ENCODE measurements at regions not wholly inside any gene's neighbourhood (a gene's known extent, or its start where the extent isn't known, plus 50 kb on each side); places are given as distances from the start of the nearest gene placed in this dataset.
"Not testable (repeated sequence)": the region's sequence is repeated elsewhere in the genome, so short reads cannot be mapped to it uniquely, and the experiment has no call there.

DNA sequence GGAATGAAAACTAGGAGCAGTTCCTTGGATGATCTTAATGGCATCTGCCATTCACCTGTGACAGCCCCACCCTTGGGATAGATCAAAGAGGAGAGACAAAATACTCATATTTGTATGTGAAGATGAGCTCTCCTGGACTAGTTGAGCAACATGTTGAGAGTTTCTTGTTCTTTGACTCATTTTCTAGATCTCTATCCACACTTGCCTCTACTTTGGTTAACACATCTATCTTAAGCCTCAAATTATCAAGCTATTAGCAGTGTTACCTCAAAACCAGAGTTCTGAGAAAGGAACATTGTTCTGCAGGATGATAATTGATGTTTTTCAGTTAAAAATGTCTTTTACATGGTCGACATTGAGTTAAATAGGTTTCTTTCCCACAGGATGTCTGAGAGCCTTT, 94.2 kb upstream of the TEX13D start:
- no peak for DNase-seq (ENCODE audit: low spot score)

DNA sequence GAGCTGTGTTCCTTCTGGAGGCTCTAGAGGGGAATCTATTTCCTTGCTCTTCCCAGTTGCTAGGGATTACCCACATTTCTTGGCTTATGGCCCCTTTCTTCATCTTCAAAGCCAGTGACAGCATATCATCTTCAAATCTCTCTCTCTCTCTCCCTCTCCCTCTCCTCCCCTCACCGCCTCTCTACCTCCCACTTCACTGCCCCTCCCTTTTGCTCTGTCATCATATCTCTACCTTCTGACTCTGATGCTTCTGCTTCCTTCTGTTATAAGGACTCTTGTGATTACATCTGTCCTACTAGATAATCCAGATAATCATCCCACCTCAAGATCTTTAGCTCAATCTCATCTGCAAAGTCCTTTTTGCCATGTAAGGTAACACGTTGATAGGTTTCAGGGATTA, 93.1 kb upstream of the TEX13D start:
- DNase-seq (ENCODE audit: low spot score): peak; percentile 3

DNA sequence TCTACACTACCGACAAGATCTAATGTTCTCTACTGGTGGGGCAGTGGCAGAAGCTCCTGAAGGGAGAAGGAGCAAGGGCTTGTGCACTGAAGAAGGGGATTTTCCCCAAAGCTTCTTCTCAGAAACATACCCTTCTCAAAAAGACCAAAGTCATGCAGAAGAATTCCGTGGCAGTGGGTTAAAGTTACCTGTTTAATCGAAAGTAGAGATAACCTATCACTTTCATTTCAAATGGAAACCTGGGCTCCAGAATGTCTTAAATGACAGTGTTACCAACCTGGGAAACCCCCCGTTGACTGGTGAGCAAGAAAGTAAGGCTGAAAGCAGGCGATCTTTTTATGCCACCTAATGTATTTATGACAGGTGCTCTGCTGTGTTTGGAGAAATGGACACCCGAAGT, 92.5 kb upstream of the TEX13D start:
- peak; percentile 36 for DNase-seq (ENCODE audit: low spot score)

DNA sequence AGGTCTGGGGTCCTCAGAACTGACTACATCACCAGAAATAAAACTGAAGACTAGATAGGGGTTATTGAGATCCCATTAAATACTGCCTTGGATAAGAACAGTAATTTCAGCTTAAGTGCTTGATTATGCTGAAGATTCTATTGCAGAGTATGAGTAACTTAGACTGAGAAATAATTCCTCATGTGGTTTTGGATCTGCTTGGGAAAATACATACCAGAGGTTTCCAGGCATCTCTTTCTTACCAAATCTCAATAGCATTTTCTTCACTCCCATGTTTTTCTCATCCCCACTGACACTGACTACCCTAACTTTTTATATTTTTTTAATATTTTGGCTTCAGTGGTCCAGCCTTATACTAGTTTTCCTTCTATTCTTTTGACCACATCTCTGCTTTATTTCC, 92.0 kb upstream of the TEX13D start:
- no peak for DNase-seq (ENCODE audit: low spot score)

DNA sequence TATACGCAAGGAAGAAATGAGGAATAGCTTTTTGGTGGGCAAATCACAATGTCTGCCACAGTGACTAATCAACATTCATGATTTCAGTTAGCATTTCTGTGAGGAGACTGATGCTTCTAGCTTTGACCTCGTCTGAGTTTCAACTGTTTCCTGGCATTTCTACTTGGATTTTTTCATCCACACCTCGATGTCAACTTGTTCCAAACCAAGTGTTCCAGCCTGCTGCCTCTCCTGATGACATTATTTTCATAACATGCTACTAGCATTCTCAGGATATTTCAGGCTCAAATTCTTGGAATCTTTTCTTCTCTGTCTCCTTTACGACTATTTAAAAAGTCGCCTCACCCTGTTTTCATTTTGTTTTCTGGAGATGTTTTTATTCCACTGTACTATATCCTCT, 90.3 kb upstream of the TEX13D start:
- no peak for DNase-seq (ENCODE audit: low spot score)

DNA sequence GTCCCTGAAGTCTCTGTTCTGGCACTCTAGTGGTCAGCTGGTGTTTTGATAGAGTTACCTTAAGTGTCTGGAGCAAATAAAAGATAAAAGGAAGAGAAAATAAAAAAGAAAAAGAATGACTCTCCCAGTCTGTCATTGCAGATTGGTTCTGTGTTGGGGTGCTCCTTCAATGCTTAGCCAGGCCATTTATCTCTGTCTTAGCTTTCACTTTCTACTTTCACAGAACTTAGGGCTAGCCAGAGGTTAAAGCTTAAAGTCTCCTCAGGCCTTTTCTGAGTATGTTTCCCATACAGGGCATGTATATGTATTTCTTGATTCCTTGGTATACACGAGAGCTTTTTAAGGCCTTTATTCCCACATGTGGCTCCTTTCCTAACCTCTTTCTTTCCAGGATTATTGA, 83.1 kb upstream of the TEX13D start:
- DNase-seq (ENCODE audit: low spot score): no peak

DNA sequence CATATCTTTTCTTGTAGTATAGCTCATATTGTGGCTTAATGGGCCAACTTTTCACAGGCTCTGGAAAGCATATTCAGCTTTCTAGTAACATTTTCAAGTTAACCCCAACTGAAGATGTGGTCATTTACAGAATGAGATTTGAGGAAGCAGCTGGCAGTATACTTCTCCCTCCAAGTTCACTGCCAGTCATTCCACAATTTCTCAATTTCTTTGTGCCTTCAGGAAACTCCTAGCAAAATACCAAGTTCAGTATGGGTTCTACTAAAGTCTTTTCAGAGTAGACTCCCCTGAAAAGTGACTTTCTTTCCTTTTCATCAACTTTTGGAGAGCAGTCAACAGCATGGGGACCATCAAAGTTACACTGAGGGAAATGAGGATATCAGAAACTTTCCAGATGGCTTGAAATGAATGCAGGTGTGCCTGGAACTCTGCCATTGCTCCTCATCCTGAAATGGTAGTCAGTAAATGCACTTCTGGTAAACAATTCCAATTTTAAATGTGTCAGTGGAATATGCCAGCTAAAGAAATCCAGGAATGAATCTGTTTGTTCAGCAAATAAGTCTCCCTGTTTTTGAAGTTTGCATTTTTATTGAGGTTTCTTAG, 81.5 kb upstream of the TEX13D start:
- DNase-seq (ENCODE audit: low spot score): no peak

DNA sequence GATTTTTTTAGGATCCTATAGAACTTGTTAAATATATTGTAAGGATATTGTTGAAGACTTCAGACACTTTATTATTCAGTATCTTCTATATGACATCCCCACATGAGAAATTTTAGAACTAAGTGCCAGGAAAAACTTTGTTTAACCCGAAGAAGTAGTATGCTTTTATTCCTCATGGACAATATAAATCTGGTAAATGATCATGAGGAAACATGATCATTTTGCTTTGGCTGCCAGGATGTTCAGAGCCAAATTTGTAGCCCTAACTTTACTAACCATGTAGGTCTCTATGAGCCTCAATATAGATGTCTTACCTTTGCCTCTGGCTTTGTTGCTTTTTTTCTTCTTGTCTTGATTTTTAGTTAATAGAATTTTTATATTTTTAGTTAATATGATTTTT, 77.8 kb upstream of the TEX13D start:
- no peak for DNase-seq (ENCODE audit: low spot score)

DNA sequence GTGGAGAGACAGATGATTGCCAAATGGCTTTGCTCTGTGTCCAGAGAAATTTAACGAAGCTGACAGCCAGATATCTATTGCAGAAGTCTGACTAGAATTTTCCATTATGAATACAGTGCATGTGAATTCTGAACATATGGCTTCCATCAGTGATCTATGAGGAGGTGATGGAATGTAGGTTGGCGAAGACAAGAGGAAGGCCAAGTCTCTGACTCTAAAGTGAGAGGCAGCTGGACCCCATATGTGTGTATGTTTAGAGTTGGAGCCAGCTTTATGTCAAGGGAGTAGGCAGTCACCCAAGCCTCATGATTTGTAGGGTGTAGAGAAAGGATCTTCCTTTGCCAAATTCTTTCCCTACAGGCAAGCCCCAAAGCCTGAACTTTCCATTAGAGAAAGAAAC, 76.2 kb upstream of the TEX13D start:
- no peak for DNase-seq (ENCODE audit: low spot score)

DNA sequence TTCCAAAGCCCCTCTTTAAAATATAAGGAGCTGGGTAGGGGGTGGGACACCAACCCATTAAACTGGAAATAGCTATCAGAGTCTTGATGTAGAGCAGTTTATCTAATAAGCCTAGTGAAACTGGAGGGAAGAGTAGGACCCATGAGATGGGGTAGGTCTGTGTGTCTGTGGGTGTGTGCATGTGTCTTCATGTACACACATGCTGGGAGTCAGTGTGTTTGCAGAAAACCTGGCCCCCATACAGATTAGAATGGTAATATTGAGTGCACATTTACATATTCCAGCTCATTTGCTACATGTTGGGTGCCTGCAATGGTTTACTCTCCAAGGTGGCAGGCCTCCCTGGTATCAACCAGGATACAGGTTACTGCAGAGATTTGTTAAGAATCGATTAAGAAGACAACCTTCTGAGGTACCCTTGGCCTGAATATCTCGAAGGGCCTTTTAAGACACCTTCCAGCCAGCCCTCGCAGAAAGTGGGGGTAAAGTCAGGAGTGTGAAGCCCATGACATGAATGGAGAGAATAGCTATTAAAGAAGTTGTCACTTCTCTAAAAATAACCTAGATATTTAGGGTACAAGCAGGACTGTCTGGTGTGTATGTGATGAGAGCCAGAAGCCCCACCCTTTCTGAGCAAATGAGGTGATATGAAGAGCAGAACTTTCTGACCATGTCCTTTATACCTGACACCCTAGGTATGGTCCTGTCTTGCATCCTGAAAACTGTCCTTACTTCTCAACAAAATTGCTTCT, 75.7 kb upstream of the TEX13D start:
- no peak for DNase-seq (ENCODE audit: low spot score)

DNA sequence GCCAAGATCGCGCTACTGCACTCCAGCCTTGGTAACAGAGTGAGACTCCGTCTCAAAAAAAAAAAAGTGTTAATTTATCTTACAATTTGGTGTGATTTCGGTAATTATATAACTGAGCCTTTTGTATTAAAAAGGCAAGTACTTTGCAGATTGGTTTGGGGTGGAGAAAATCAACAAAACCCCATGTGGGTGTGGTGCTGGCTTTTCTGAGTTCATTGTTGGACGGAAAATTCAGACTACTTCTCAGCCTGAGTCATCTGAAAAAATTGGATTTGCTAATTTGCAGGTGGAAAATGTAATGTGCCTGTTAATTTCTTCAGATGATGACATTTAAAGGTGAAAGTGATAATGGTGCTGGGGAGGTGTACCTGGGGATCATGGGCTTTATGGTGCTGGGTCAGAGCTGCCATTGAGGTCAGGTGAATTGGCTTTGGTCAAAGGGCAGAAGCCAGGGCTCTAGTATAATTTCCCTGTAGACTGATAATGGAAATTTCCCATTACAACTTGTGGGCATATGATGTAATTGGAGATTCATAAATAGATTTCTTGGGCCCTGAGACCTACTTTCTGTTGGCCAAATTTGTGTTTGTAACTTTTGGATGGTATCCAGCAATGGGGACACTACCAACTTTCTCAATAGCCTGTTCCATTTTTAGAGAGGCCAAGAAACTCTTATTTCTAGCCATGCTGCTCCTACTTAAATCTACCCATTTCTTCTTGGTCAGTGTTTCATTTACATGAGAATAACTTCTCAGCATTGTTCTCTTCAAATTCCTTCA, 74.3 kb upstream of the TEX13D start:
- DNase-seq (ENCODE audit: low spot score): no peak

DNA sequence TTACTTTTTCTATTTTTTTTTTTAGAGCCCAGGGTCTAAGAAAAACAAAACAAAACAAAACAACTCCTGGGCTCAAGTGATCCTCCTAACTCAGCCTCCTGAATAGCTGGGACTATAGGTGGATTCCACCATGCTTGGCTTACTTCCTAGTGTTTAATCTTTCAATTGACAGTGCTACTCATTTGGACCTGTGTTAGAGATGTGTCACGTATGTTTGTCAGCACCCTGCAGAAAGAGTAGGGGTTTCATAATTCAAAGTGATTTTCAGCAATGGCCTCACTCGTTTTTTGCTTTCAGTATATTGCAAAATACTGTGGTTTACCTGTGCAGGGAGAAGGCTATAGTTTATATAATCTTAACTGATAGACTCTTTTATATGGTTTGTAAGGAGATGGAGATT, 71.6 kb upstream of the TEX13D start:
- DNase-seq (ENCODE audit: low spot score): no peak

DNA sequence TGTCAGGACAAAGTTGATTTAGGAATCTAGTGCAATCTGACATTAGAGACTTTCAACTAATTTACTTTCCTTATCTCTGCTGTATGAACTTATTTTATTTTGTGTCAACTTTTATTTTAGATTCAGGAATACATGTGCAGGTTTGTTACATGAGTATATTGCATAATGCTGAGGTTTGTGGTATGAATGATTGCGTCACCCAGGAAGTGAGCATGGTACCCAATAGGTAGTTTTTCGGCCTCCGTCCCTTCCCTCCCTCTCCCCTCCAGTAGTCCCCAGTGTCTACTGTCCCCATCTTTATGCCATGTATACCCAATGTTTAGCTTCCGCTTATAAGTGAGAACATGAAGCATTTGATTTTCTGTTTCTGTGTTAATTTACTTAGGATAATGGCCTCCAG, 68.7 kb upstream of the TEX13D start:
- no peak for DNase-seq (ENCODE audit: low spot score)

DNA sequence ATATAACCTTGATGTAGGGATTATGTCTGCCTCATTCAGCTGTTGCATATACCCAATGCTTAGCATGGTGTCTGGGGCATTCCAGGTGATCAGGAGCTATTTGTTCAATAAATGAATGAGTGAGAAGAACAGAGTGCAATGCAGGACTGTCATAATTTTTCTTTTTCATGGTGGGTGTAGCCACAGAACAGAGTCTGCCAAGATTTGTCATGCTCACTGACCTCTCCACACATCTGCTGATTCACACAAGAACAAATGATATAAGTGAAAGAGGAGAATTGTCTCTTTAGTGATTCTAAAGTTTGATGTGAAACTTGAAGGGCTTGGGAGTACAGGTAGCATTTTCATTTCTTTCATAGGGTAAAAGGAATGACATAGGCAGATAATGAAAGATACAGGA, 64.4 kb upstream of the TEX13D start:
- no peak for DNase-seq (ENCODE audit: low spot score)

DNA sequence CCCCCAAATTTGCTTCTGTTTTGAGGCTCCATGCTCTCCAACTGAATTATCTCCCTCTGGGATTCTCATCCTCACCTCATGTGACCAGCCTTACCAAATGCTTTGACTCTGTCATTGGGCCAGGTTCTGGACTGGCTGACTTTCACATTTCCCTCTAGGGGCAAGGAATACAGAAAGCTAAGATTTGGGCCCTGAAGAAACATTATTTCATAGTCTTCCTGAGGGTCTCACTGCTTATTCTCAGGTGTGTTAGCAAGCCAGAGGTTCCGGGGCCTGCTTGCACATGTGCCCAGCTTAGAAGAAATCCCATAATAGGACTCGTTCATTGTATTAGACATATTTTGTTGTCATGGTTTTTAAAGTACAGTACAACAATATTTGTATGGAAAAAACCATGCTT, 62.6 kb upstream of the TEX13D start:
- DNase-seq (ENCODE audit: low spot score): no peak

DNA sequence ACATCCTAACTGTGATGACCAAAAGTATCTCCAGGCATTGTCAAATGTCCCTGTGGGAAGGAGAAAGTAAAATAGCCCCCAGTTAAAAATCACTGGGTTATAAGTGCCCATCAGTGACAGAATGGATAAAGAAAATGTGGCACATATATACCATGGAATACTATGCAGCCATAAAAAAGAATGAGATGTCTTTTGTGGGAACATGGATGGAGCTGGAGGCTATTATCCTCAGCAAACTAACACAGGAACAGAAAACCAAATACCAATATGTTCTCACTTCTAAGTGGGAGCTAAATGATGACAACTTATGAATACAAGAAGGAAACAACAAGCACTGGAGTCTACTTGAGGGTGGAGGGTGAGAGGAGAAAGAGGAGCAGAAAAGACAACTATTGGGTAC, 60.9 kb upstream of the TEX13D start:
- not testable (repeated sequence) for DNase-seq (ENCODE audit: low spot score)

DNA sequence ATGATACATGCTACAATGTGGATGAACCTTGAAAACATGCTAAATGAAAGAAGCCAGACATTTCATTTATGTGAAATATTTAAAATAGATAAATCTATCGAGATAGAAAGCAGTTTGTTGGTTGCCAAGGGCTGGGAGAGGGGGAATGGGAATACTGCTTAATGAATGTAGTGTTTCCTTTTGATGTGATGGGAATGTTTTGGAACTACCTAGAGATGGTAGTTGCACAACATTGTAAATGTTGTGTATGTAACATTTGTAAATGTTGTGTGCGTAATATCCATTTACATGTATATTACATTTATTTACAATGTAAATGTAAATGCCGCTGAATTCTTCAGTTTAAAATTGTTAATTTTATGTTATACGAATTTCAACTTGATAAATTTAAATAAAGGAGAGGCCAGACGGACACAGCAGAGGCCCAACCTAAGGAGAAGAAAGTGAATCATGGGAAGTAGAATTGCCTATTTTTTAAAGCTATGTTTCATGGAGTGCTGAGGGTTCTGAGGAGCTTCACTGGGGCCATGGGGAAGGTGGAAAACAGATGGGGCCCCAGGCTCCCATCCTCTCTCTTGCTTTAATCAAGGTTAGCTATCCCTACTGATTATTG, 60.0 kb upstream of the TEX13D start:
- no peak for DNase-seq (ENCODE audit: low spot score)

DNA sequence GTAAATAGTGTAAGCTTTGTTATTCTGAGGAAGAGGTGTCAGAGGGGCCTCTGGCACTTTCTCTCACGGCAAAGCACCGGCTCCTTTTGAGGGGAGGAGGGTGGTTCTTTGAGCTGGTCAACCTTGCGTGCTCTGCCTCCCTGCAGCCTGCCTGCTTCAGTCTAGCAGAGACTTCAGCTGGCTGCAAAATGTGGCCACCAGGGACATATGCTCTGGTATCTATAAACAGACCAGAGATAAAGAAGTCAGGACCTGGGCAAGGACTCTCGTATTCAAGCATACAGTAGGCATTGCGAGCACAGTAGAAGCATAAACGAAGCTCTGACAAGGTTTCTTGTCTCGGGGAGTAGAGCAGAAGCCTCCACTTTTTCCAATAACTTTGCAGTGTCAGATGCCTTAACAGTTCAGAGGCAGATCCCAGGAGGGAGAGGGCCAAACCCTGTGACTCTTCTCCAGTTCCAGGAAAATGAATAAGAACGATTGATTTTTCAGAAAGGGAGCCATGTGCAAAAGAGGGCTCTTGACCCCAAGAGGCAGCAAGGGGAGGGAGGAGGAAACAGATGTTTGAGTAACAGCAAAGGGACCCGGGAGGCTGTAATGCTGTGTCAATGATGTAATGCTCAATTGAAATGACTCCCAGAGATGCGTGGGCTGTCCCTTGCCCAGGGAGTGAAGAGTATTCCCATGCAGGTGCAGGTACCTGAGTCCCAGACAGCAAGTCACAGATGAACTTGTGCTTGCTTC, 57.9 kb upstream of the TEX13D start:
- no peak for DNase-seq (ENCODE audit: low spot score)

DNA sequence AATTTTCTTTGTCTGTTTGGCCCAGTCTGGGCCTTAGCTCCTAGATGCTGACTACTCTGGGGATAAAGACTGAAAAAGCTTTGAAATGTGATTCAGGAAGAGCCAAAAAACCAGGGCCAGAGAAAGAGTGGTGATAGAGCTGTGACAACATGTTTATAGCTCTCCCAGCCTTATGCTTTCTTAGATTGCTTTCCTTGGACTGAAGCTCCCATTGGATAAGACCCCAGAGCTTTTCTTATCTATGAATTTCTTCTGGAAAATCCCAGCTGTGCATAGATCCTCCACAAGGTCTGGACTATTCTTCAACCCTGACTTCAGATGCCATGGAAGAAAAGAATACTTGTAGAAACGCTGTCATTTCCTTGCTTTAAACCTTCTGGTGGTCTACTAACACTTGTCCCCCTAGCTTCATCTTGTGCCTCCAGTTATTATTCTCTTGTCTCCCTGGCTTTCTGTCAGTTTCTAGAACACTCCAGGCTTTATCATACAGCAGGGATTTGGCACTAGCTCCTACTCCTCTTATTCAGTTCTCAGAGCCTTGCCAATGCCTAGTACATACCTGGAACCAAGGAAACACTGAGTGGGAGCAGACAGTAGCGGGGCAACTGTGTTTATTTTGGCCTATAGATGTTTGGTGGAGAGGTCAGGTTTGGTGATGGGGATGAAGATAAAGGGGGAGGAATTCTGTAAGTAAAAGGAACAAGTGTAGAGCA, 57.1 kb upstream of the TEX13D start:
- no peak for DNase-seq (ENCODE audit: low spot score)

DNA sequence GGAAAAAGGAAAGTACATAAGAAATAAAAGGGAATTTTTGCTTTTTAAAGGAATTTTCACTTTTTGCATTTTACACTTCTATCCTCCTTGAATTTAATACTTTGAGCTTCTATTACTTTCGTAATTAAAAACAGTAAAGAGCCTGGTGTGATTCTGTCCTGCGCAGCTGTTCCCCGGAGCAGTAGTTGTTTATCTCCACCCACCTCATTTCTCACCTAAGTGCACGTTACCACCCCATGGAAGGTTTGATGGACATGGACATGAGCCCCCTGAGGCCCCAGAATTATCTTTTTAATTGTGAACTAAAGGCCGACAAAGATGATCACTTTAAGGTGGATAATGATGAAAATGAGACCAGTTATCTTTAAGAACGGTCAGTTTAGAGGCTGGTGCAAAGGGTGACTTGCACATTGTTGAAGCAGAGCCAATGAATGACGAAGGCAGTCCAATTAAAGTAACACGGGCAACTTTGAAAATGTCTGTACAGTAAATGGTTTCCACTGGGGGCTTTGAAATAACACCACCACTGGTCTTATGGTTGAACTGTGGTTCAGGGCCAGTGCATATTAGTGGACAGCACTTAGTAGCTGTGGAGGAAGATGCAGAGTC, 52.1 kb upstream of the TEX13D start:
- DNase-seq (ENCODE audit: low spot score): no peak

DNA sequence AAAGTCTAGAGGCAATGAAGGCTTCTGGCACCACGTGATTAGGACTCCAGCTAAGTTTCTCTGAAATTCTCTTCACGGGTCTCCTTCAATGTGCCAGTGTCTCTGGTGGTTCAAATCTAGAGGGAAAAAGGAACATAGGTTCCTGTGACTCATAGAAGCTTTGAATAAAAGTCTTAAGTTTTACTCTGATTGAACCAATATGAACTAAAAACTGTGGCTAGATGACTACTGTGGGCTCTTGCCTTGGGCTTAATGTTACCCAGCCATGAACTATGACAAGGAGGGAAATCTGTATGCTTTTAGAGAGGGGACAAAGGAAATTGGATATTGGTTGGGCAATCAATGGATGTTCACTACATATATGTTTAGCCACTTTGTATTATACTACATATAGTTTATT, 49.9 kb upstream of the TEX13D start:
- DNase-seq (ENCODE audit: low spot score): no peak

Data from CD4-positive, alpha-beta T cell treated with Interleukin-6 at 100 ng/mL for 8 hours (primary cell).